ENCODE measurements at regions not wholly inside any gene's neighbourhood (a gene's known extent, or its start where the extent isn't known, plus 50 kb on each side); places are given as distances from the start of the nearest gene placed in this dataset.

DNA sequence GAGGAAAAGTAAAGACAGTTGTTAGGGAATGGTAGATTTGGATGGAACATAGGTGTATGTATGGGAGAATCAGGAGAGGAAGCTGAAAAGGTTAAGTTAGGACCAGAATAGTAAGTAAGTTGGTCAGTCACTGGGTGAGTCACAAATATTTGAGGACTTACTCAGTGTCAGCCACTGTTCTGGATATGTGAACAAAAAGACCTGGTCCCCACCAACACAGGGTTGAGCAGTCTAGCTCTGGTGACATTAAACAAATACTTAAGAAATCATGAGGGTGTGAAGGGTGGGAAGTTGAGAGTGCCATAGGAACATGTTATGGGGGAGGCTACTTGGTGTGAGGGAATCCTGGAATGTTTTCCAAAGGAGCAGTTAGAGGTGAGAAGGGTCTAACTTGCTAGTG, 246.9 kb downstream of the PTEN start:
- peak; percentile 35 for DNase-seq (ENCODE audit: low read depth)

DNA sequence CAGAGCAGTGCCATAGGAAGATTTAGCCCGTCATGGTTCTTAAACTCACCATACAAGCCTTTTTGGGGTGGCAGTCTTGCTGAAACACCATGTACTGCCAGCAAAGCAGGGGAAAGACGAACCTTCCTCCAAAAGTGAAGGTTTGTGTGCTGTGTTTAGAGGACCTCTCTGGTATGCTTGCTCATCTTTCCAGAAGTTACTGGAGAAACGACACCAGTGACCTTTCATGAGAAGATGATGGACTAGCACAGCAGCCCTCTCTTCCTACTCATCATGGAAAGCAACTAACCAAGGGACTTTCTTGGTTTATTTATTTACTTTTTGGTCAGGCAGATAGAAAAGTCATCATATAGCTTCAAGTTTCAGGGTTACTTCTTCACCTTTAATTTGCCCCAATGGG, 247.4 kb downstream of the PTEN start:
- no peak for DNase-seq (ENCODE audit: low read depth)

DNA sequence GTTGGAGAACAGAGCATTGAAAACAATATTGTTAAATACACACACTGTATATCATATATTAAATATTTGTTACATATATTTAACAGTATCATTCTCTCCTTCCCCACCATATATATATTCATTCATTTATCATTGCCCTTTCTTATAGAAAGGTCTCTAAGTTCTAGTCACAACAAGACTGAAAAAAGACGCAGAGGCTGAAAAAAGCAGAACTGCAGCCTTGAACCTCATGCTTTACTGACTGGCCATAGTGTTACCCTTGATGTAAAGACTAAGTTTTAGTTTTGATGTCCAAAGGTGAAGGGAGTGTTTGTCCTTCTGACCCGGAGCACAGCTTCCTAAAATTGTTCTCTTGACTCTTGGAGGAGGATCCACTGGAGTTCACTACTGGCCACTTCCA, 247.9 kb downstream of the PTEN start:
- DNase-seq (ENCODE audit: low read depth), result no peak

DNA sequence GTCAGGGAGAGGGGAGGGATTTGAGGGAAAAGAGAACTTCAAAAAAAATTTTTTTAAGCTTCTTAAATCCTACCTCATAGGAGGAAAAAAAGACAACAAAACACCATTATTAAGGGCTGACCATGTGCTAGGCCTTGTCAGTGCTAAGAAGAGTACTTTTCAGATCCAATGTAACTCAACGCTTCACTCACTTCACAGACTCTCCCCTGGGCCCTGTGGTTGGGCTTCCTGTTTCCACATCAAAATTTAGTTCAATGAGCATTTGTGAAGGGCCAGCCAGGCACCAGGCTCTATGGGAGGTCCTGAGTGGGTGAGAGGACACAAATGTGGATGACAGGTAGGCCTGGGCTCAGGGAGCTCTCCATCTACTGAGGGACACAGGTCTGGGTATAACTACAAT, 249.8 kb downstream of the PTEN start:
- no peak for DNase-seq (ENCODE audit: low read depth)

DNA sequence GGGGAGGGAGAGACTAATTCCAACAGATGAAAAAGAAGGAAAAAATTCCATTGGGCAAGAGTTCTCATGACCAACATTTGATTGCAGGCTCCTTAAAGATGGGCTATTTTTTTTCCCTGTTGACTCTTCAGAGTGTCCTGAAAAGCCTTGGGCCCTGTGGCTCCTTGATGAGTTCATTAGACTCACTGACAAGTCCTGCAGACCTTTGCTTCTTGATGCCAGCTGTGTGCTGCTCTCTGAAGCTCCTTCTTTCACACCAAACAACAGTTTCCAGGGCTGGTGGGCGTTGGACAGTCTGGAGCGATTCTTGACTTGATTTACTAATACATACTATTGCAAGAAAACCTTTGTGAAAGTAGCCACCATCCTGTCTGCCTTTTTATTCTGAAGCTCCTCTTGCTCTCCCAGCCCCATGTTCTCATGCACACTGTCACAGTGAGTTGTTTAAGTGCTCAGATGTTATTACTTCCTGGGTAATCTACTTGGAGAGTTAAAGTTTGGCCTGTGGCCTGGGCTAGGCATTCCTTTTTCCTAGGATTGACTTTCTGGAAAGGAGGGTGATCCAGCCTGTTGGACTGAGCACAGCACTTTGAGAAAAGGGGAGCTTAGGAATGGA, 250.3 kb downstream of the PTEN start:
- no peak for DNase-seq (ENCODE audit: low read depth)

DNA sequence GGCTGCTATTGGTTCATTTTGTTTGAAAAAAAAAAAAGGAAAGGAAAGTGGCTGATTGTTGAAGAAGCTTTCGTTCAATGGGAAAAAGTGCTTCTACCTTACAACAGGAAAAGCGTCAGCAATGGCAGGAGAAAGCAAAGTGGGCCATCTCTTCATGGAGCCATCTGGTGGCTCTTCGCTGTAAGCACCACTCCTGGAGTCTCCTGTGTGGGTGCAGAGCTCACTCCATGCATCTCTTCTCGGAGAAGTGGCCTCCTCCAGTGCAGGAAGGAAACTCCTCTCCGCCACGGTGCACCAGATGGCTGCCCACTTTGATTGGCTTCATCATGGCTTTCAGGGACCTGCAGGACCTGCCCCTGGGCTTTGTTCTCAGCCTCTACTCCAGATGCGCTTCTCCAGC, 250.9 kb downstream of the PTEN start:
- DNase-seq (ENCODE audit: low read depth), result no peak

DNA sequence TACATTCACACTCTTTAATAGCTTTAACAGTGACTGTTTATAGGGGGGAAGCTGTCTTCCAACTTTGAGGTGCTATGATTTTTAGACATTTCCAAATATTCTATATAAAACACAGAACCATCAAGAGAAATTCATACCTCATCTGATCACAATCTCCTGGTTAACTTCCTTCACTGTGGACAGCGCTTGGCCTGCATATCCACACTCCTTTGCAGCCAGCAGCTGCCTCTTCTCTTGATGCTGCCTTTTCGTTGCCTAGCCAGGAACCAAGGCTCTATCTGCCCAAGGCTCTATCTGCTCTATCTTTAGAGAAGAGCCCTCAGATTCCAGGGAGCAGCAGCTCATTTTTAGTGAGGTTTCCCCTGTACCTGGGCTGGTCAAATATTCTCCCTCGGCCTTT, 252.0 kb downstream of the PTEN start:
- no peak for DNase-seq (ENCODE audit: low read depth)

DNA sequence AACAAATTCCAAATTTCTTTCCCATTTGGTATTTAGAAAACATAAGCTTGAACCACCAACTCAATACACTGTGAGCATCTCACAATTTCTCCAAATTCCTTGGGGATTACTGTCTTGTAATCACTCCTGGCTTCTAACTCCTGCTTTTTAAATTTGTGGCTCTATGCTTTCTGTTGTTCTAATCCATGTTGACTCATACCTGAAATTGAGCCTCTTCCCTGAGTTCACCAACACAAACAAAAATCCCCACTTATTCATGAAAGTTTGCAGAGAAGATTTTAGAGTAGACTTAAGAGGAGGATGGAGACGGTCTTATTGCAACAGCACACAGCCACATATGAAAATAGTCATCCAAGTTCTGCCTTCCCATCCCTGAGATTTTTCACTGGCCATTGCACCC, 252.5 kb downstream of the PTEN start:
- DNase-seq (ENCODE audit: low read depth), result peak; percentile 34

DNA sequence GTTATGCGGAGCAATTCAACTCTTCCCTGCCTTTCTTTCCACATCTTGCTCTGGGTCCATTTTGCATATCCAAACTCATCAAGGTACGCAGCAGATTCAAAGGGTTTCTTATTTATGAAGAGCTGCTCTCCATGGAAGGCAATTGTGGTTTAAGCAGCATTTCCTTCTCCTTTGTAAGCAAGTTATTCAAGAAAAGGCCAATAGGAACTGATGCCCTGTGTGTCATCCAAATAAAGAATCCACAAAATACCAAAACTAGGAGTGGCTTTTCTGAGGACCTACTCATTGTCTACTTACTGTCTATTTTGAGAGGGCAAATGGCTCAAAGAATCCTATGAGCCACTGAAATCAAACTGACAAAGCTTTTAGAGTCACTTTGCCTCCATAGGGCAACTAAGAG, 253.1 kb downstream of the PTEN start:
- no peak for DNase-seq (ENCODE audit: low read depth)

DNA sequence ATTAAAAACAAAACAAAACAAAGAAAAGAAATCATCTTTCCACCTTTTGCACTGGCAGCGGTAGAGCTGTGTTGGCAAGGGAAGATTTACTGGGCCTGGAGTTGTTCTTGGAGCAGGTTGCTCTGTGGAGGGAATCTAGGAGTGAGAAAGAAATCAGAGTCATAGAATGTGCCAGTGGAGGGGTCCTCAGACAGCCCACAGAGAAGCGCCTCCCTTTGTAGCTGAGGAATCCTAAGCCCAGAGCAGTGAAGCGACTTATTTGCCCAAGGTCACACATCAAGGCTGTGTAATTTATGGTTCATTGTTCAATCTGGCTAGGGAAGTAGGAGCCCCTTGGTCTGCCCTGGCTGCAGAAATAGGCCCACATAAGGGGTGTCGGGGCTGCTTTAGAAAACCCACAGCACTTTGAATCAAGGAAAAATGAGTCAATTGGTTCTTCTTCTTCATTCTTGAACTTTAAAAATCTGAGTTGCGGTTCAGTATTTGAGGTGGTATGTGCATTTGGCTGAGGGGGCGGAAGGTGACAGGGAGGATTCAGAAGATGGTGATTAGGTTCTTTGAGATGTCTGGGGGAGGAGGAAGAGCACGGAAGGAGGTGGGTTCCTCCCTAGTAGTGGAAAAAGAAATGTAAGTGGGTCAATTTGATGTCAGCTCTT, 253.7 kb downstream of the PTEN start:
- DNase-seq (ENCODE audit: low read depth), result no peak

DNA sequence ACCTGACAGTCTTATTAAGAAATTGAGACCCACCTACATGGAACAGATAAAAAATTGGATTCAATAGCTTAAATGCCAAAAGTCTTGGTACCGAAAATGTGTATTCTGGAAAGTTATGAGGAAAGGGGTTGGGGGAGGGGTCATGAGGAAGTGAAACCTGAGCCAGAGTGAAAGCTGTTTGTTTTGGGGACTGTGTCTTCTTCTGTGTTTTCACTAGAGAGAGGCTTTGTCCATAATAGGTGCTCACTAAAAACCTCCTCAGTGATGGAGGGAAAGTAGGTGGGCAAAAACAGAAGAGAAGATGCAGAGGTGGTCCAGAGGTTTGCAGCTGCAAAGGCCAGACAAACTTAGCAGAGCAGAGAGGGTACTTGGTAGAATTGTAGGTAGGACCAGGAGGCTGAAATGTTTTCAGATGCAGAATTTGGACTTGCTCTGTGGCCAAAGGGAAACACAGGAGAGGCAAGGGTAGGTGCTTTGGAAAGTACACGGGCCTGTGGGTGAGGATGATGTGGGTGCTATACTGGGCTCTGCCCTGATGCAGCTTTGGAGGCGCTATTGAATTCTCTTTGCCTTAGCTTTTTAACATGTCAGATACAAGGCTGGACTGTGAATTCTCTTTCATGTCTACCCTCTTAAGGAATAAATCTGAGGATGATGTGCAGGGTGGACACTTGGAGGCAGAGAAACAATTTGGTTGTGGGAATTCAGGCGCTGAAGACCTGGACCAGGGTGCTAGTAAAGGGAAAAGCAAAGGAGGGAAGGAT, 254.6 kb downstream of the PTEN start:
- DNase-seq (ENCODE audit: low read depth), result no peak

DNA sequence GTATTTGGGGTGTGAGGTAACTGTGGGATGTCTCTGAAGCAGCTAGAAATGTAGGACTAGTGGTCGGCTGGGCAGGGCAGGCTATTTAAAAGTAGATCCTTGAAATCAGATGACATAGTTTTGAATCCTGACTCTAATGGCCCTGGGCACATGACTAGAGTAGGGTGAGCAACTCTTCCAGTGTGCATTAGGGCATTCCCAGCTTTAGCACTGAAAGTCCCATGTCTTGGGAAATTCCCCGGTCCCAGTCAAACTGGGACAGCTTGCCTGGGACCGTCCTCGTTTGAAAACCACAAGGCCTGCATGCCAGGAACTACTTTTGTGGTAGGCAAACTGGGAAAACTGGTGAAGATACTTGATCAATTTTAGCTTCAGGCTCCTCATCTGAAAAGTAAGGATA, 255.3 kb downstream of the PTEN start:
- no peak for DNase-seq (ENCODE audit: low read depth)

DNA sequence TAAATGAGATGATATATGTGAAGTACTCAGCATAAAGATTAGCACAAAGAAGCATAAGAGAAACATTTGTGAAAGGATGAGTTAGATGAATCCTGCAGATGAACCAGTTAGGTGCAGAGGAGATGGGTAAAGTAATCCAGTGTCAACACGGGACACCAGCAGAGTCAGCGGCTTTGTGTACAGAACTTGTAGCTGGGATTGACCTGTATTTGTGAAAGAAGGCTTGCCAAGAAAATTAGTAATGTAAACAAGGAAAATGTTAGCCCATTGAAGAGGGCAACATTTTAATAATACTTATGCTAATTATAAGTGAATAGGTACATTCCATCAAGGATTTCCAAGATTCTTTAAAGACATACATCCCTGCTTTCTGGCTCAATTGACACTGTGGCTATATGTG, 255.7 kb downstream of the PTEN start:
- DNase-seq (ENCODE audit: low read depth), result no peak

DNA sequence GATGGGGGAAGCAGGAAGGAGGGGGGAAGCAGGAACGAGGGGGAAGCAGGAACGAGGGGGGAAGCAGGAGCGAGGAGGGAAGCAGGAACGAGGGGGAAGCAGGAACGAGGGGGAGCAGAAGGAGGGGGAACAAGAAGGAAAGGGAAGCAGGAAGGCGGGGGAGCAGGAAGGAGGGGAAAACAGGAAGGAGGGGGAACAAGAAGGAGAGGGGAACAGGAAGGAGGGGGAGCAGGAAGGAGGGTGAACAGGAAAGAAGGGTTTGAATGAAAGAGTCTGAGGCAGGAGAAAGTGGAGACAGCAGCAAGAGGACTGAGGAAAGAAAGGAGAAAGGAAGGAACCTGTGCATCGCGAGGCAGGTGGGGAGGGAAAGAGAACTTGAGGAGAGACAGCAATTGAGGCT, 256.6 kb downstream of the PTEN start:
- no peak for DNase-seq (ENCODE audit: low read depth)

DNA sequence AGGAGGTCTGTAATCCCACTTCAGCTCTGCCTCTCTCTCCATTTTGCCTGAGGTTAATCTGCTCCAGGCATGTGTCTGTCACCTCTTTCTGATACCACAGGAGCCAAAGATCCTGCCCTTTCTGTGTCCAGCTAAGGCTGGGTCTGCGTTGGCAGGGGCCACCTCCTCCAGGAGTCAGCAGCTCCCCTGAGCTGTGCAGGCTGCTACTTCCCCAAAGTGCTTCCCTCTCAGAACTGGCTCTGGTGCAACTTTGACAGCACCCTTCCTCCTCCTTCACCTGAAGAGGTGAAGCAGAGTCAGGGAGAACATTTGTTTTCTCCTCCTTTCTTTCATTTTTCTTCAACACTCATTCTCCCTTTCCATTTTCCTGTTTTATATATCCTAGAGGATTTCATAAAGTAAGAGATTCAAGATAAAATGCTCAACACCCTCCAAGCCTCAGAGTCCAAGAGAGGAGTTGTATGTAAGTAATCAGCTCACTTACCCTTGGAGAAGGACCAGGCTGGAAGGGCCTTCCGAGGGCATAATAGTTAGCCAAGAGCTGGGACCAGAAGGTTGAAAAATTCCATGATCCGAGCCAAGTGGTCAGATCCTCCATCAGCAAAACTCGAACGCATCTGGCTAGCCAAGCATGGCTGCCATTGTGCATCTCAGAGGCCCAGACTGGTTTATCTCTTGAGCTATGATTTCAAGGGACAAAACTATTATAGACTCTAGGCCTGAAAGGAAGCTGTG, 257.3 kb downstream of the PTEN start:
- no peak for DNase-seq (ENCODE audit: low read depth)

DNA sequence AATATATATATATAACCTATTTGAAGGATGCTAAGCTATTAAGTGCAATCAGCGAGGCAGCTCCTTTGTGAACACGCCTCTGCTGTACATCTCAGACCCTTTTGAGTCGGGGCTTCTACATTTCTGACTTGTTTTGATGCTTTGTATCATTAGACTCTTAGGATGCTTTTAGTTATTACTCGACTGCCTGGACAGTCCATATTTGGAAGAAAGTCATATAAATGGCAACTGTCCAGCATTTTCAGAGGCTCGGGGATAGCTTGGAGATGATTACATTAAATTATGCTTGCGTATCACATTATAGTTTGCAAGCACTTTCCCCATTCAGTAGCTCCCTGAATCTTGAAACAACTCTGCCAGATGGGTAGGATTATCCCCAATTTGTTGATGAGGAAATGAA, 257.9 kb downstream of the PTEN start:
- no peak for DNase-seq (ENCODE audit: low read depth)

DNA sequence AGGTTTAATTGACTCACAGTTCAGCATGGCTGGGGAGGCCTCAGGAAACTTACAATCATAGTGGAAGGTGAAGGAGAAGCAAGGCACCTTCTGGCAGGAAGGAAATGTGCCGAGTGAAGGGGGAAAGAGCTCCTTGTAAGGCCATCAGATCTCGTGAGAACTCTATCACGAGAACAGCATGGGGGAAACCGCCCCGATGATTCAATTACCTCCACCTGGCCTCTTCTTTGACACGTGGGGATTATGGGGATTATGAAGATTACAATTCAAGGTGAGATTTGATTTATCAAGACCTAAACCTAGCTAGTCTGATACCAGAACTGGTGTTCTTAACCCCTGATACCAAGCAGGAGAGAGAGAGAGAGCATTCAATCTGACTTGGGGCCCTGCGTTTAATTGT, 258.7 kb downstream of the PTEN start:
- no peak for DNase-seq (ENCODE audit: low read depth)

DNA sequence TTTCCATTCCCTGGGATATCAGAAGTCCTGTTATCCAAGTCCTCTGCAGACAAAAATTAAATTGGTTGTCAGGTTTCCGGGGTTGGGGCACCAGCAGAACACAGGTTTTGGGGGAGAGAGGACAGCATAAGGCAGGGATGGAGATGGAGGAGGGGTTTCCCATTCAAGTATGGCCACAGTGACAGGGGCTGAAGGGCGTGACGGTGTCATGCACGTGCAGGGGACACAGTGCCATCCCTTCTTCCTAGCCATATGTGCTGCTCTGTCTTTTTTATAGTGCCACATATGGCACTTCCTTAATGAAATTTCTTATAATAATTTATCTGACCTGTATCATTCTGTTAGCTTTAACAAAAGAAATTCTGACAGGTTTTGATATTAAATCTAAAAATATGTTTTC, 259.2 kb downstream of the PTEN start:
- DNase-seq (ENCODE audit: low read depth), result no peak

DNA sequence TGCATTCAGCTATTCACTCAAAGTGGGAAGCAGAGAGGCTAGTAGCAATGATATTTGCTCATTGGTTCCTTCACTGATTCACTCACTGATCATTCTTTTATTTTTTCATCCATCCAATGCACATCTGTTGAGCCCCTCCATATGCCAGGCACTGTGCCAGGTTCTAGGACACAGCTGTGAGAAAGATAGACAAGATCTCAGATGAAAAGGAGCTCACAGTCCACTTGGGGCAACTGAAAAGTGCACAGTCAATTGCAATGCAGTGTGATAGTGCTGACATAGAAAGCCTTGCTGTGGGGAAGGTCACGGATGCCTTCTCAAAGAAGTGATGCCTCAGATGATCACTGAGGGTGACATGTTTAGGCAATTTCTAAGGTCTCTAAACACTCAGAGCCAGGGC, 262.3 kb downstream of the PTEN start:
- DNase-seq (ENCODE audit: low read depth), result no peak

DNA sequence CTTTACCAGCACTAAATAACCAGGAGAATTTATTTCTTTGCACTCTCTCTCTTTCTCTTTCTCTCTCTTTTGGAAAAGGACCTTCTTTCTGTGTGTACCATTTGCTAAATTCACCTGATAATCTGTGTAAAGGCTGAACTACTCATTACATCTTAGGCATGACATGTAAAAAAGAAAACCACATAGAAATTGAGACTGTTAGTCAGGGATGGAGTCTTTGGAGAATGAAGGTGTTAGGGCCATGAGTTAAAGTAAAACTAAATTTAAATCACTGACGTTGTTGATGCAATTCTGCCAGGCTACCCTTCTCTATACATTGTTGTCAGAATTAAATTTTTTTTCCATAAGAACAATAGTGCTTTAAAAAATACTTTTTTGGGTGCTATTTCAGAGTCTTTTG, 263.3 kb downstream of the PTEN start:
- no peak for DNase-seq (ENCODE audit: low read depth)

DNA sequence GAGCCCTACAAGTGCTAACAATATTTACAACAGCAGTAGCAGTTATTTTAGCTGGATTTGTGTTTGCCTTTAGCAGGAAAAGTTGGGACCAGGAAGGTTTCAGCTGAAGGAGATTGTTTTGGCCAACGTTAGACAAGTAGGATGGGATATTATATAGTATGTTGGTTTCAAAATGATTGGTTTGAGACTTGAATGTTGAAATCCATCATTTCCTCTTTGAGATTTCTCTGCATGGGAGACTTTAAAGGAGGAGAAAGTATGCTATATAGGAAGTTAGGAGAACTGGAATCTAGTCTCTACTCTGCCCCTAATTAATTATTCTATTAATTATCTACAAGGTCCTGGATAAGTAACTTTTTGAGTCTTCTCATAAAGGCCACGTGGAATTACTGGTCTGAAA, 263.8 kb downstream of the PTEN start:
- DNase-seq (ENCODE audit: low read depth), result no peak

DNA sequence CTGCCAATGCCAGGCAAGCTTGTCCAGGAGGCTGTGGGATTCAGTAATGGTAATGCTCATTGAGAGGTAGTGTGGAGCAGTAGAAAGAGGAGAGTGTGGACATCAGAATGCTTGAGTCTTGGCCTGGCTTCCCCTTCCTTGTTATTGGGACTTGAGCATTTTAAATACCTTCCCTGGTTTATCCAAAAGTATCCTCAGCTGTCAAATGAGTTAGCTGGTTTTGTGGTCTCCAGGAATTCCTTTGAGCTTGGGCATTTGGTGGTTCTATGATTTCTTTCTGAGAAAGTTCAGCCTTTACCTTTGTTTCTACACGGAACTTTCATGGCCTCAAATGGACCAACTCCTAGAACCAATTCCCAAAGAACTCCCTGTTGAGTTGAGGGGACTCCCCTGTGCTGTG, 264.3 kb downstream of the PTEN start:
- no peak for DNase-seq (ENCODE audit: low read depth)

DNA sequence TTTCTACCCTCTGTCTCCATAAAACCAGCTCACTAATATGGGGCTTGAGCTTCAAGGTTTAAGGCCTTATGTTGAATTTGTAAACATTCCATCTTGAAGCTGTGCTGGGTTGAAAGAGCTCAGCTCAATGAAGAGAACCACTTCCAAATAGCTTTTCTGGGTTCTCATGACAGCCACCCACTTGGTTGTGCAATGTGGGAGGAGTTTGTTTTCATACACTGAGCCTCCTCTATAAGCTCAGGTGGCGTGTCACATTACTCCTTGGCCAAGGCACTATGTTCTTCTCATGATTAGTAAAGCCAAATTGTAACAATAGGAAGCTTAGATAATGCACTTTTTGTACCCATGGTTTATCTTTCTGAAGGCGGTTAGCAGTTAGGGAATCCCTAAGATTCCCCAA, 265.6 kb downstream of the PTEN start:
- no peak for DNase-seq (ENCODE audit: low read depth)

Data from HS-27A (cell line).